ENCODE measurements at regions not wholly inside any gene's neighbourhood (a gene's known extent, or its start where the extent isn't known, plus 50 kb on each side); places are given as distances from the start of the nearest gene placed in this dataset.
A peak's percentile ranks its signal among the peaks of the same experiment; 100 is the strongest.
"Not testable (repeated sequence)": the region's sequence is repeated elsewhere in the genome, so short reads cannot be mapped to it uniquely, and the experiment has no call there.

GRCh38 chr1:22320587-22321344 is 130.9 kb upstream of the ZBTB40 start:
- DNase-seq: no peak

- DNase-seq: no peak
These were observed 129.7 kb upstream of the ZBTB40 start for GRCh38 chr1:22321917-22322316.

DNA sequence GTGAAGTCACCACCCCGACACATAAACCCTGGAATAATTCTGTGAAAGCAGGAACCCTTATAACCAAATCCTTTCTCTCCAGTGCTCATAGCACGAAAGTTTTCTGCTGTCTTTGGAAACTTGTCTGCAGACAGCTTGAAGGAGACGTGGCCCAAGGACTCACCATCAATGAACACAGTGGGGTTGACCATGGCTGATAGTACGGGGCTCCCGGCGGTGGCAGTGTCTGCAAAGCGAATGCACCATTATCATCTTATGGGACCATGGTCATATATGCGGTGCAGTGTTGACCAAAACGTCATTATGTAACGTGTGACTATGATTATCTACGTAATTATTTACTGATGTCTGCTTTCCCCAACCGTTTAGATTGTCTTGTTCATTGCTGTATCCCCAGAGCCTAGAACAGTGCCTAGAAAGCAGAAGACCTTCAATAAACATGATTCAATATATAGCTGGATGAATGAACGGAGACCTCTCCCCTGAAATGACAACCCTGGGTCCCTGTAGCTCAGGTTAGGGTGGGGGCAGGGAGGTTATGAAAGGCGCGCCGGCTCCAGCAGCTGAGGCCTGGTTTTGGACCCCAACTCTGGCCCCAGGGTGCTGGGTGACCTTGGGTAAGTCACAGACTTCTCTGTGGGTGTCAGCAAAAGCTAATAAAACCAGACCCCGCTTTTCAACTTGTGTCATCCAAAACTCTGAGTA is 128.4 kb upstream of the ZBTB40 start:
- DNase-seq: no peak

- DNase-seq: no peak
These were observed 127.7 kb upstream of the ZBTB40 start for GRCh38 chr1:22323846-22324504.

DNA sequence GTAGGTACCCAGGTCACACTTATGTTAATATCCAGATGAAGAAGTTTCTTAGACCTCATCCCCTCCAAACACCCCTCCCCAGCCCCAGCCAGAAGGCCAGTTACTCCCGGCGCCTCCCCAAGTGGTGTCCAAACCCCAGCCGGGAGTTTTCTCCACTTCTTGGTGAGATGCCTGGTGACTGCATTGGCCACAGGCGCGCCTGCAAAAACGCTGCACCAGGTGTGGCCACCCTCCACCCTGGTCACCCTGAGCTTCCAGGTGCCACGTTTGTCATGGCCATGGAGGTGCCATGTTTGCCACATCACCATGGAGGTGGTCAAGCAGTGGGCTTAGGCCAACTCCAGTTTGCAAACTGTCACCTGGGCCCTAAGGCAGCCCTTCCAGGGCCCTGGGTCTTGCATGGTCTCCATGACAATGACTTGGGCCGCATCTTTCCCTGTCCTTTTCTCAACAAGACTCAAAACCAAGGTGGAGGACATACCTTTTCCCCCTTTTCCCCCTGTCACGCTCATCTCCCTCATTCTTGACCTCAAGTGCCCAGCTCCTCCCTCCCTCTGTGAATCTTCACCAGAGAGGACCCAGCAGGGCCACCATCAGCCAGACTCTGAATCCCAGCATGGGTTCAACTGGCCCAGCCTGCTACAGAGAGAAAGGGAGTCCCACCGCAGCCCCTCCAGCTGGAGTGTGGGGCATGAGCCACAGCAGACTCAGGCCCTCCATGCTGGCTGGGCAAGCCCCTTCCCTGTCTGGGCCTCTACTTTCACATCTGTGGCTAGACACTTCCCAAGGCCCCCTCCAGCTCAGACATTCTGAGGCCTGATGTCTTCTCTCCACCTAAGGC is 125.9 kb upstream of the ZBTB40 start:
- no peak for DNase-seq

GRCh38 chr1:22326372-22326915 is 125.2 kb upstream of the ZBTB40 start:
- DNase-seq: no peak

DNA sequence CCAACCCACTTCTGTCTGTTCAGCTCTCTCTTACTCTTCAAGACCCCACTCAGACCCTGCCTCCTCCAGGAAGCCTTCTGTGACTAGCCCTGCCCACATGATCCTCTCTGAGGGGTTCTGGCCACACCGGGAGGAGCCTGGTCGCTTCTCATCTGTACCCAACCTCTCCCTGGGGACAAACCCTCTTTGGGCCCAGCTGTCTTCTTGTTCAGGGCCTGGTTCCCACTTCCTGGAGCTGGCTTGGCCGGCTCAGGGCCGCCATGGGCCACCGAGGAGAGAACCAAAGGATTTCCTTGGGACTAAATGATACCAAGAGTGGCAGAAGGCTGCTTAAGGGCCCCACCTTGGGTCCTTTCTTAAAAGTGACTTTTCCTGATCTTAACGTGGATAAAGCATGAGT is 124.7 kb upstream of the ZBTB40 start:
- DNase-seq: peak in 1 of 2 experiments; percentile 26

DNA sequence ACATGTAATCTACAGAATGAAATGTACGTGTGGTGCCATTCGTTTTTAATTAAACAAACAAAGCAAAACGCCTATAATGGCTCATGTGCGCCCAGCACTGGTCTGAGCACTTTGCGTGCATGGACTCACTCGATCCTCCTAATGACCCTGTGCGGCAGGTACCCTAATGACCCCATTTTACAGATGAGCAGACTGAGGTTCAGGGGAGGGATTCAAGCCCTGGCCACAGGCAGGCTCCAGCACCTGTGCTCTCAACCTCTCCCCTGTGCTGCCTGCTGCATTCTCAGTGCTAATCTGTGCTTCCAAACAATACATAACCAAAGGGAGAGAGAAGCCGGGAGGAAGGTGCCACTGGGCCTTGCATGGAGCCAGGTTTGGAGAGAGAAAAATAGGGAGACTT is 124.2 kb upstream of the ZBTB40 start:
- DNase-seq: no peak

- DNase-seq: no peak
These were observed 123.1 kb upstream of the ZBTB40 start for GRCh38 chr1:22328331-22329147.

DNA sequence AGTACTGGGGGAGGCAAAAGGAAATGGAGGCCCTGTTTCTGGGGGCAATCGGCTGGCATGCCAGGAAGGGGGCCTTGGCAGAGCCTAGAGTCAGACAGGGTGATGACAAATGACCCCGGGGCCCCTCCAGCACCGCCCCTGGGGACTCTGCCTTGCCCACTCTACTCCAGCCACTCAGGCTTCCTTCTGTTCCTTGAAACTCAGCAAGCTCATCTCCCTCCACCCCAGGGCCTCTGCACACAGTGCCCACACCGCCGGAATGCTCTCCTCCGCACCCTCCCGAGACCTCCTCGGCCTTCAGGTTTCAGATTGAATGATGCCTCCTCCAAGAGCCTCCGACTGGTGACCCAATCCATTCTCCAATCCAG is 122.5 kb upstream of the ZBTB40 start:
- DNase-seq: no peak

DNA sequence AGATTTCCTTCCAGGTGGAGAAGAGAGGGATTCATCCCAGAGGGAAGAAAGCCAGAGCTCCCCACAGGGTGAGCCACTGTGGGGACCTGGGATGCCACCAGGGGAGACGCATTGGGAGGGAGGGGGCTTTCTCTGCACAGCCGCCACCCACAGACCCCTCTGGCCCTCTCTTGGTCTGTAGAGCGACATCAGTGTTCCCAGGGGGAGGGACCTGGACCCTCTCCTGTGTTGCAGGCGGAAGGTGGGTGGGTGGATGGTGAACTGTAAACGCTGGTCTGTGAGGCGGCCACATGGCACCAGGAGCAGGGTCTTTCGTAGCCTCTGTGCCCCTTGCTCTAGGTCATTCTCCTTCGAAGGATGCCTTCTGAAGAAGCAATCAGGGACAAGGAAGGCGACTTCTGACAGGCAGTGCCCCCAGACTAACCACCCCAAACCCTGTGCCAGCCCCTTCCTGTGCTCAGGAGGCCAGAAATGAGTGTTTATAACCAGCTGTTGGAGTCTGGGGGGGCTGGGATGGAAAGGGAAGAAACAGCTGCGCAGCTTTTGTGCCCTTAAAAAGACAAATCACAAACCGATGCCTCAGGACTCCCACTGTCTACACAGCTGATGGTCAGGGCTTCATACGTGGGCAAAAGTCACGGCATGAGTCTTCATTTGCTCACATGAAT is 121.4 kb upstream of the ZBTB40 start:
- DNase-seq: no peak

- DNase-seq: no peak
These were observed 120.9 kb upstream of the ZBTB40 start for GRCh38 chr1:22330760-22331119.

DNA sequence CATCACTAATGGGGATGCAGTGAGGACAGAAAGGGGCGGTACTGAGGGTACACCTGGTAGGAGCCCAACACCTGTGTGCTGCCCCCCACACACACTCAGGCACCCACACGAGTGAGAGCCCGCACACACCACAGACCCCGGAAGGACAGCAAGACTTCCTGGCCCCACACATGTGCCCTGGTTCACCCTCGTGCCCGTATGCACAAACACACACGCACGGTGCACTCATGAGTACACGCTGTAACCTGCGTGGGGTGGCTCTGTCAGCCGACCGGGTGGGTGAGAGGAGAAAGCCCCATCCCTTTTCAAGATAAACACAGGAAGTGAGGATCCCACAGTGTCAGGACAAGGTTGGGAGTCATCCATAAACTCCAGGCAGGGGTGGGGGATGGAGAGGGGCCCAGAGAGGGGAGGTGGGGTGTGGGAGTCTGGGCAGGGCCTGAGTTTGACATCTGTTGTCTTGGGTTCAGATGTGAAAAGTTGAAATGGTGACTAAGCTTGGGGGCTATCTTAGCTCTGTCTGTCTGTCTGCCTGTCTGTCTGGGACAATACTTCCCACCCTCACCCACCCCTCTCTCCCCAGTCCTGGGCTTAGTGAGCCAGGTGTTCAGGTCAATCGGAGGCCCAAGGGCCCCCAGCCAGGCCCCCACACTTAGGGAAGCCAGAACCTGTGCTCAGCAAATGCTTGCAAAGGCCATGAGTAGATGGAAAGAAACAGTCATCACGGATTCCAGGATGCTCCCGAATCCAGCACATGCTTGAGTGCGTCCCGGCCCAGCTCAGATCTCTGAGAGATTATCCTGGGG is 119.8 kb upstream of the ZBTB40 start:
- DNase-seq: no peak

DNA sequence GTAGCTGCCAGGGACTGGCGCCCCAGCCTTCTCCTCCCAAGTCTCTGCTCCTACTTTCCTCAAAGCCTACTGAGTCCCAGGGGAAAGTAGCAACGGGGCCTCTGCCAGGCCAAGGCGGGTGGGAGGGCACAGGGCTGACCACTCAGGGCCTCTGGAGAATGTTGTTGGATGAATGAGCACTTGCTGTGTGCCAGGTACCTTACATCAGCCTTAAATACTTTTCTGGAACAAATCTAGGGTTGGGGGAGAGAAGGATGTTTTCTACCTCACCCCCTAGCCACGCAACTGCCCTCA is 119.3 kb upstream of the ZBTB40 start:
- no peak for DNase-seq

DNA sequence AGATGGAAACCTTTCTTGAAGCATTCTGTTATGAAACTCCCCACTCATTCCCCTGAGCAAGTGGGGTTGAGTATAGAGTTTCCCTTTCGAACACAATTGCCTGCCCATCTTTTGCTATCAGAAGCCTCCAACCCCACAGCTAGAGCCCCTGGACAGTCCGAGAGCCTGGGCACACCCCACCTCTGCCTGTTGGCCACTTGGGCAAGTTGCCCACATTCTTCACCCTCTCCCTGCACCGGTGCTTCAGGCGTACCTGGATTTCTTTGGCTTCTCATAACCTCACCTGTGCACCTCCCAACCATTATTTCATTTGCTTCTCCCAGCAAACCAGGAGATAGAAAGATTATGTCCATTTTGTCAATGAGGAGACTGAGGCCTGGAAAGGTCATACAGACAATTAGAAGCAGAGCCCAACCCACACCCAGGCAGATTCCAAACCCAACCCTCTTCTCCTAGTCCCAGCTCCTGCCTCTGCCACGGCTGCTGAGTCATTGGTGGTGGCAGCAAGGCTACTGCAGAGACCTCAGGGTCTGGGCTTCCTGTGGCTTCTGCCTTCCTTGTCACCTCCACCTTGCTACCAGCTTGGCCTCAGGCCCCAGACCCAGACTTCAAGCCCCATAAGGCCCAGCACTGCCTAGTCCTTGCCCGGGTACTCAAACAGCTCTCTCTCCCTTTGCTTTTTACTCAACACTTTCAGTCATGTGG is 118.7 kb upstream of the ZBTB40 start:
- DNase-seq: no peak

- no peak for DNase-seq
These were observed 118.0 kb upstream of the ZBTB40 start for GRCh38 chr1:22333516-22334121.

DNA sequence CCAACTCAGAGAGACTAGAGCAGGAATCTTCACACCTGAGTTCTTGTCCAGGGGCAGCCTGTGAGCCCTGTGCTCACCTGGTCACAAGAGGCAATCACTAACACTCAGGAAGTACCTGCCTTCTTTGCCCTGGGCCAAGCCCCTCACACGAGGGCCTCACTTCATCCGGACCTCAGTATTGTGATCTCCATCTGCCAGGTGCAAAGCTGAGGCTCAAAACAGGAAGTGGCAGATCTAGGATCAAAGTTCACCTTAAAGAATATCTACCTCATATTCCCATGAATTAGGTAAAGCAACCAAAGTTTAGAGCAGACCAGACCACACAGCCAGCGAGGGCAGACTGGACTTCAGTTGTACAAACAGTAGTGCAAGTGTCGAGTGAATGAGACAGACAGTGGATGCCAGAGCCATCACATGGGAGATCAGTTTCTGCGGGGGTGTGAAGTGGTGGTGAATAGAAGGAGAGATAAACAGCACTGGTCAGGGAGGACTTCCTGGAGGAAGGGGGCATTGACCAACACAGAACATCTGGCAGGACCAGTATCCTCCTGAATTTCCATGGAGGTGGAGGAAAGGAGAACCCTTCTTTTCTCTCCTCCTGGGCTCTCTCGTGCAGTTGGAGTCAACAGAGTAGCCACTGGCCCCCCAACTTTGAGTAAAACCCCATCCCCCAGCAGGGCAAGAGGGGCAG is 116.6 kb upstream of the ZBTB40 start:
- no peak for DNase-seq

GRCh38 chr1:22336274-22336673 is 115.4 kb upstream of the ZBTB40 start:
- not testable (repeated sequence) for DNase-seq
